GM12878 (cell line): ENCODE measurements at regions not wholly inside any gene's neighbourhood (a gene's known extent, or its start where the extent isn't known, plus 50 kb on each side); places are given as distances from the start of the nearest gene placed in this dataset.

ENCODE experiments used
- ESRRA ChIP-seq: IDR thresholded peaks from 2 replicates; pipeline ENCODE4 v1.6.1; 2012; ENCODE audit warnings: mild to moderate bottlenecking, low read length, improper control_type of control experiment
- HDAC2 ChIP-seq: fragments of 200-600 bp; sonication (generic); IDR thresholded peaks from 2 replicates; pipeline ENCODE4 v1.6.1; 2017
- IKZF1 ChIP-seq: fragments of 450-650 bp; conservative IDR thresholded peaks from 2 replicates; pipeline ENCODE4 v1.6.1; 2017; ENCODE audit warnings: antibody characterized with exemption, mild to moderate bottlenecking
- JUNB ChIP-seq: IDR thresholded peaks from 2 replicates; pipeline ENCODE4 v1.6.1; 2016; ENCODE audit warnings: antibody characterized with exemption, mild to moderate bottlenecking
- KLF5 ChIP-seq: fragments of 450-650 bp; IDR thresholded peaks from 2 replicates; pipeline ENCODE4 v1.6.1; 2014; ENCODE audit warnings: mild to moderate bottlenecking; ENCODE audit not compliant: partially characterized antibody
- NFXL1 ChIP-seq: fragments of 450-650 bp; IDR thresholded peaks from 2 replicates; pipeline ENCODE4 v1.6.1; 2017; ENCODE audit warnings: antibody characterized with exemption, mild to moderate bottlenecking, borderline replicate concordance
- NR2F1 ChIP-seq: fragments of 450-650 bp; conservative IDR thresholded peaks from 2 replicates; pipeline ENCODE4 v1.6.1; 2017; ENCODE audit warnings: mild to moderate bottlenecking
- NRF1 ChIP-seq: conservative IDR thresholded peaks from 2 replicates; pipeline ENCODE4 v1.6.1; 2011; ENCODE audit warnings: mild to moderate bottlenecking, low read depth, low read length, improper control_type of control experiment
- SP1 ChIP-seq: IDR thresholded peaks from one replicate; pipeline ENCODE4 v1.6.1; 2011; ENCODE audit warnings: low read depth, low read length
- SRF ChIP-seq, 2 experiments: IDR thresholded peaks; 2 replicates each; pipeline ENCODE4 v1.6.1; 2011; ENCODE audit warnings: low read depth in 2 of 2, low read length in 2 of 2, mild to moderate bottlenecking in 1 of 2, moderate library complexity in 1 of 2
- SUZ12 ChIP-seq: fragments of 200-600 bp; sonication (generic); IDR thresholded peaks from one replicate; pipeline ENCODE4 v1.6.1; 2018; ENCODE audit warnings: antibody characterized with exemption, mild to moderate bottlenecking; ENCODE audit not compliant: unreplicated experiment
- ZNF217 ChIP-seq: fragments of 450-650 bp; IDR thresholded peaks from 2 replicates; pipeline ENCODE4 v1.6.1; 2017; ENCODE audit warnings: antibody characterized with exemption, mild to moderate bottlenecking
- ZNF274 ChIP-seq: IDR thresholded peaks from one replicate; pipeline ENCODE4 v1.8.0; 2011; ENCODE audit not compliant: insufficient read length, insufficient read depth
- TF ChIP-seq, protein P1 (sequence below): fragments of 450-650 bp; IDR thresholded peaks from 2 replicates; pipeline ENCODE4 v1.6.1; 2016; ENCODE audit warnings: mild to moderate bottlenecking, moderate library complexity, borderline replicate concordance
- TF ChIP-seq, protein P2 (sequence below): IDR thresholded peaks from 2 replicates; pipeline ENCODE4 v1.6.1; 2011; ENCODE audit warnings: low read depth, mild to moderate bottlenecking, low read length, moderate library complexity, borderline replicate concordance; ENCODE audit errors: extremely low read depth
- TF ChIP-seq, protein P3 (sequence below): fragments of 450-650 bp; IDR thresholded peaks from 2 replicates; pipeline ENCODE4 v1.6.1; 2017; ENCODE audit warnings: mild to moderate bottlenecking, low read depth, inconsistent platforms; ENCODE audit not compliant: poor library complexity, severe bottlenecking
- TF ChIP-seq, protein P4 (sequence below): fragments of 150-350 bp; IDR thresholded peaks from 2 replicates; pipeline ENCODE4 v1.6.1; 2014; ENCODE audit warnings: mild to moderate bottlenecking, low read depth, low read length
- TF ChIP-seq, protein P5 (sequence below): IDR thresholded peaks from 2 replicates; pipeline ENCODE4 v1.6.1; 2012; ENCODE audit warnings: mild to moderate bottlenecking, low read depth, low read length

DNA sequence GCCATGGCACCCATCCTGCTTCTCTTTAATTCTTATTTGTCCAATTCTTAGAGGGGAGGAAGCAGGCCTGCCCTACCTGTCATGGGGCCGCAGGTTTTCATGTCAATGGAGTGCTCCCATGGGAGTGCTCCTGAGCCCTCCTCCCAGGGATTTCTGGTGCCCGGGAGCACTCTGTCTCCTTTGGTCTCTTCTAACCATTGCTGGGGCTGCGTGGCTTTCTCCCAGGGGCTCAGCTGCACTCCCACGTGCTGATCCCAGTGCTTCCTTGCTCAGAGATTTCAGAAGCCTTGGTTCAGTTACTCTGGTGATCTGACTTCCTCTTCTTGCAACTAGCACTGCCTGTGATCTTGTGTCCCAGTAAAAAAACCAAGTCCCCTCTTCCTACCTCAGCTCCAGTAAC, 68.0 kb upstream of the ARL8B start (continued):
- TF ChIP-seq NFXL1 (peak; percentile 79), KLF5 (no peak), SUZ12 (no peak), NR2F1 (no peak), ESRRA (no peak), JUNB (no peak), IKZF1 (peak; percentile 11), ZNF274 (no peak), ZNF217 (no peak), NRF1 (no peak), HDAC2 (no peak), SP1 (no peak), SRF (IDR thresholded peaks at IDR 0.05; ENCODE audit: low read depth in 2 of 2, low read length in 2 of 2) (0 out of 4 replicates have a peak, but pooled peaks of 1 of the 2 experiments have one; percentile 44)
- TF ChIP-seq, protein P1, sequence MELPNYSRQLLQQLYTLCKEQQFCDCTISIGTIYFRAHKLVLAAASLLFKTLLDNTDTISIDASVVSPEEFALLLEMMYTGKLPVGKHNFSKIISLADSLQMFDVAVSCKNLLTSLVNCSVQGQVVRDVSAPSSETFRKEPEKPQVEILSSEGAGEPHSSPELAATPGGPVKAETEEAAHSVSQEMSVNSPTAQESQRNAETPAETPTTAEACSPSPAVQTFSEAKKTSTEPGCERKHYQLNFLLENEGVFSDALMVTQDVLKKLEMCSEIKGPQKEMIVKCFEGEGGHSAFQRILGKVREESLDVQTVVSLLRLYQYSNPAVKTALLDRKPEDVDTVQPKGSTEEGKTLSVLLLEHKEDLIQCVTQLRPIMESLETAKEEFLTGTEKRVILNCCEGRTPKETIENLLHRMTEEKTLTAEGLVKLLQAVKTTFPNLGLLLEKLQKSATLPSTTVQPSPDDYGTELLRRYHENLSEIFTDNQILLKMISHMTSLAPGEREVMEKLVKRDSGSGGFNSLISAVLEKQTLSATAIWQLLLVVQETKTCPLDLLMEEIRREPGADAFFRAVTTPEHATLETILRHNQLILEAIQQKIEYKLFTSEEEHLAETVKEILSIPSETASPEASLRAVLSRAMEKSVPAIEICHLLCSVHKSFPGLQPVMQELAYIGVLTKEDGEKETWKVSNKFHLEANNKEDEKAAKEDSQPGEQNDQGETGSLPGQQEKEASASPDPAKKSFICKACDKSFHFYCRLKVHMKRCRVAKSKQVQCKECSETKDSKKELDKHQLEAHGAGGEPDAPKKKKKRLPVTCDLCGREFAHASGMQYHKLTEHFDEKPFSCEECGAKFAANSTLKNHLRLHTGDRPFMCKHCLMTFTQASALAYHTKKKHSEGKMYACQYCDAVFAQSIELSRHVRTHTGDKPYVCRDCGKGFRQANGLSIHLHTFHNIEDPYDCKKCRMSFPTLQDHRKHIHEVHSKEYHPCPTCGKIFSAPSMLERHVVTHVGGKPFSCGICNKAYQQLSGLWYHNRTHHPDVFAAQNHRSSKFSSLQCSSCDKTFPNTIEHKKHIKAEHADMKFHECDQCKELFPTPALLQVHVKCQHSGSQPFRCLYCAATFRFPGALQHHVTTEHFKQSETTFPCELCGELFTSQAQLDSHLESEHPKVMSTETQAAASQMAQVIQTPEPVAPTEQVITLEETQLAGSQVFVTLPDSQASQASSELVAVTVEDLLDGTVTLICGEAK, result no peak
- TF ChIP-seq, protein P2, sequence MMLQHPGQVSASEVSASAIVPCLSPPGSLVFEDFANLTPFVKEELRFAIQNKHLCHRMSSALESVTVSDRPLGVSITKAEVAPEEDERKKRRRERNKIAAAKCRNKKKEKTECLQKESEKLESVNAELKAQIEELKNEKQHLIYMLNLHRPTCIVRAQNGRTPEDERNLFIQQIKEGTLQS, result no peak
- TF ChIP-seq, protein P3, sequence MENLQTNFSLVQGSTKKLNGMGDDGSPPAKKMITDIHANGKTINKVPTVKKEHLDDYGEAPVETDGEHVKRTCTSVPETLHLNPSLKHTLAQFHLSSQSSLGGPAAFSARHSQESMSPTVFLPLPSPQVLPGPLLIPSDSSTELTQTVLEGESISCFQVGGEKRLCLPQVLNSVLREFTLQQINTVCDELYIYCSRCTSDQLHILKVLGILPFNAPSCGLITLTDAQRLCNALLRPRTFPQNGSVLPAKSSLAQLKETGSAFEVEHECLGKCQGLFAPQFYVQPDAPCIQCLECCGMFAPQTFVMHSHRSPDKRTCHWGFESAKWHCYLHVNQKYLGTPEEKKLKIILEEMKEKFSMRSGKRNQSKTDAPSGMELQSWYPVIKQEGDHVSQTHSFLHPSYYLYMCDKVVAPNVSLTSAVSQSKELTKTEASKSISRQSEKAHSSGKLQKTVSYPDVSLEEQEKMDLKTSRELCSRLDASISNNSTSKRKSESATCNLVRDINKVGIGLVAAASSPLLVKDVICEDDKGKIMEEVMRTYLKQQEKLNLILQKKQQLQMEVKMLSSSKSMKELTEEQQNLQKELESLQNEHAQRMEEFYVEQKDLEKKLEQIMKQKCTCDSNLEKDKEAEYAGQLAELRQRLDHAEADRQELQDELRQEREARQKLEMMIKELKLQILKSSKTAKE, result no peak
- TF ChIP-seq, protein P4, sequence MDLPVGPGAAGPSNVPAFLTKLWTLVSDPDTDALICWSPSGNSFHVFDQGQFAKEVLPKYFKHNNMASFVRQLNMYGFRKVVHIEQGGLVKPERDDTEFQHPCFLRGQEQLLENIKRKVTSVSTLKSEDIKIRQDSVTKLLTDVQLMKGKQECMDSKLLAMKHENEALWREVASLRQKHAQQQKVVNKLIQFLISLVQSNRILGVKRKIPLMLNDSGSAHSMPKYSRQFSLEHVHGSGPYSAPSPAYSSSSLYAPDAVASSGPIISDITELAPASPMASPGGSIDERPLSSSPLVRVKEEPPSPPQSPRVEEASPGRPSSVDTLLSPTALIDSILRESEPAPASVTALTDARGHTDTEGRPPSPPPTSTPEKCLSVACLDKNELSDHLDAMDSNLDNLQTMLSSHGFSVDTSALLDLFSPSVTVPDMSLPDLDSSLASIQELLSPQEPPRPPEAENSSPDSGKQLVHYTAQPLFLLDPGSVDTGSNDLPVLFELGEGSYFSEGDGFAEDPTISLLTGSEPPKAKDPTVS, result no peak
- TF ChIP-seq, protein P5, sequence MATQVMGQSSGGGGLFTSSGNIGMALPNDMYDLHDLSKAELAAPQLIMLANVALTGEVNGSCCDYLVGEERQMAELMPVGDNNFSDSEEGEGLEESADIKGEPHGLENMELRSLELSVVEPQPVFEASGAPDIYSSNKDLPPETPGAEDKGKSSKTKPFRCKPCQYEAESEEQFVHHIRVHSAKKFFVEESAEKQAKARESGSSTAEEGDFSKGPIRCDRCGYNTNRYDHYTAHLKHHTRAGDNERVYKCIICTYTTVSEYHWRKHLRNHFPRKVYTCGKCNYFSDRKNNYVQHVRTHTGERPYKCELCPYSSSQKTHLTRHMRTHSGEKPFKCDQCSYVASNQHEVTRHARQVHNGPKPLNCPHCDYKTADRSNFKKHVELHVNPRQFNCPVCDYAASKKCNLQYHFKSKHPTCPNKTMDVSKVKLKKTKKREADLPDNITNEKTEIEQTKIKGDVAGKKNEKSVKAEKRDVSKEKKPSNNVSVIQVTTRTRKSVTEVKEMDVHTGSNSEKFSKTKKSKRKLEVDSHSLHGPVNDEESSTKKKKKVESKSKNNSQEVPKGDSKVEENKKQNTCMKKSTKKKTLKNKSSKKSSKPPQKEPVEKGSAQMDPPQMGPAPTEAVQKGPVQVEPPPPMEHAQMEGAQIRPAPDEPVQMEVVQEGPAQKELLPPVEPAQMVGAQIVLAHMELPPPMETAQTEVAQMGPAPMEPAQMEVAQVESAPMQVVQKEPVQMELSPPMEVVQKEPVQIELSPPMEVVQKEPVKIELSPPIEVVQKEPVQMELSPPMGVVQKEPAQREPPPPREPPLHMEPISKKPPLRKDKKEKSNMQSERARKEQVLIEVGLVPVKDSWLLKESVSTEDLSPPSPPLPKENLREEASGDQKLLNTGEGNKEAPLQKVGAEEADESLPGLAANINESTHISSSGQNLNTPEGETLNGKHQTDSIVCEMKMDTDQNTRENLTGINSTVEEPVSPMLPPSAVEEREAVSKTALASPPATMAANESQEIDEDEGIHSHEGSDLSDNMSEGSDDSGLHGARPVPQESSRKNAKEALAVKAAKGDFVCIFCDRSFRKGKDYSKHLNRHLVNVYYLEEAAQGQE, result no peak
